ENCODE measurements at regions not wholly inside any gene's neighbourhood (a gene's known extent, or its start where the extent isn't known, plus 50 kb on each side); places are given as distances from the start of the nearest gene placed in this dataset.

DNA sequence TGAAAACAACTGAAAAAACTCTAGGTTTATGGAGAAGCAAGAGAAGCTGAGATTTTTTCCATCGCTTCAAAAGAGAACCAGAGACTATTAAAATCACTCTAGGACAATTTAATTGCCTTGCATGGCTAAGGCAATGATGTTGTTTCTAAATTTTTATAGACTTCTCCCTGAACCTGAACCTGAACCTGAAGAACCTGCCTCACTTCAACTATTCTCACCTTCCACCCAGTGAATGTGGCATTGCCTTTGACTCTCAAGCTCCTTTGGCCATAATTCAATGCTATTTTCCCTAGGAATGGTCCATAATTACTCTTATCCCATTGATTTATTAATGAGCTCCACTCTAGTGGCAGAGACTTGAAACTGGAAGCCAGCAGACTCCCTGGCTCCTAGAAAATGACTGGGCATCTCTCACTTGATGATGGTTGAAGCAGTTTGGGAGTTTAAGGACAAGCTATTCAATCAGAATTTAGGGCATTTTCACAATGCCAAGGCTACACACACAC is 303.8 kb upstream of the UBE2E3 start:
- TF ChIP-seq CTCF (conservative IDR thresholded peaks at IDR 0.05 in 1 of 2, IDR thresholded peaks at IDR 0.05 in 1 of 2; ENCODE audit: extremely low read depth in 1 of 2, insufficient read depth in 1 of 2, low read depth in 1 of 2, low read length in 2 of 2), result peak in 1 of 2 donors; percentile 10
- no peak for TF ChIP-seq EZH2 (IDR thresholded peaks at IDR 0.05; ENCODE audit: borderline replicate concordance, low read length)

All from mammary epithelial cell (primary cell).